Parathyroid adenoma (tissue), 2 donors: ENCODE measurements at regions not wholly inside any gene's neighbourhood (a gene's known extent, or its start where the extent isn't known, plus 50 kb on each side); places are given as distances from the start of the nearest gene placed in this dataset.

Source experiments
- H2AFZ ChIP-seq: fragments of 300-600 bp; sonication (generic); one replicate; pipeline ENCODE4 v1.7.0; 2017; ENCODE audit warnings: antibody characterized with exemption, mild to moderate bottlenecking
- H3K27ac ChIP-seq: fragments of 300-600 bp; sonication (generic); one replicate; pipeline ENCODE4 v1.7.0; 2017
- H3K27me3 ChIP-seq: fragments of 300-600 bp; sonication (generic); one replicate; pipeline ENCODE4 v1.7.0; 2017; ENCODE audit warnings: low read length; ENCODE audit not compliant: control insufficient read depth, insufficient read depth
- H3K36me3 ChIP-seq: fragments of 300-600 bp; sonication (generic); one replicate; pipeline ENCODE4 v1.7.0; 2017; ENCODE audit warnings: low read length; ENCODE audit not compliant: control insufficient read depth, insufficient read depth
- H3K4me1 ChIP-seq: fragments of 300-600 bp; sonication (generic); one replicate; pipeline ENCODE4 v1.7.0; 2017; ENCODE audit warnings: control low read depth
- H3K4me2 ChIP-seq: fragments of 300-600 bp; sonication (generic); one replicate; pipeline ENCODE4 v1.7.0; 2017; ENCODE audit warnings: low read length
- H3K4me3 ChIP-seq: fragments of 300-600 bp; sonication (generic); one replicate; pipeline ENCODE4 v1.7.0; 2017; ENCODE audit warnings: low read depth, low read length
- H3K79me2 ChIP-seq: fragments of 300-600 bp; sonication (generic); one replicate; pipeline ENCODE4 v1.7.0; 2017; ENCODE audit warnings: control low read depth
- H3K9ac ChIP-seq: fragments of 300-600 bp; sonication (generic); one replicate; pipeline ENCODE4 v1.7.0; 2017; ENCODE audit warnings: mild to moderate bottlenecking
- H3K9me3 ChIP-seq: fragments of 300-600 bp; sonication (generic); one replicate; pipeline ENCODE4 v1.7.0; 2017; ENCODE audit warnings: low read length; ENCODE audit not compliant: control insufficient read depth
- CTCF ChIP-seq: fragments of 300-600 bp; sonication (generic); IDR thresholded peaks from one replicate; pipeline ENCODE4 v1.7.0; 2017; ENCODE audit warnings: antibody characterized with exemption, mild to moderate bottlenecking
- donor health status: primary hyperparathyroidism.

GRCh38 chr7:81244224-81244623, 325.4 kb upstream of the SEMA3C start:
- H3K36me3 ChIP-seq: no peaks in the 10 kb centered on the region
- no peak overlapping the region for H3K4me3 ChIP-seq
- no peak overlapping the region for H3K4me2 ChIP-seq
- H3K9ac ChIP-seq: no peak overlapping the region
- TF ChIP-seq CTCF: no peak
- H3K9me3 ChIP-seq: no peaks in the 10 kb centered on the region
- no peaks in the 10 kb centered on the region for H3K79me2 ChIP-seq
- no peaks in the 10 kb centered on the region for H3K27me3 ChIP-seq
- H2AFZ ChIP-seq: no peak overlapping the region
- no peak overlapping the region for H3K27ac ChIP-seq
- H3K4me1 ChIP-seq: no peaks in the 10 kb centered on the region

- no peak overlapping the region for H2AFZ ChIP-seq
- H3K4me2 ChIP-seq: no peak overlapping the region
- no peak overlapping the region for H3K9ac ChIP-seq
- H3K27me3 ChIP-seq: no peaks in the 10 kb centered on the region
- TF ChIP-seq CTCF: no peak
- no peaks in the 10 kb centered on the region for H3K79me2 ChIP-seq
- H3K27ac ChIP-seq: no peak overlapping the region
- no peaks in the 10 kb centered on the region for H3K36me3 ChIP-seq
- no peaks in the 10 kb centered on the region for H3K9me3 ChIP-seq
- no peak overlapping the region for H3K4me3 ChIP-seq
- no peaks in the 10 kb centered on the region for H3K4me1 ChIP-seq
Observed at GRCh38 chr7:81236560-81236959, 317.7 kb upstream of the SEMA3C start.

GRCh38 chr7:81235997-81236396, 317.1 kb upstream of the SEMA3C start:
- H3K9me3 ChIP-seq: no peaks in the 10 kb centered on the region
- H3K27ac ChIP-seq: no peak overlapping the region
- no peak overlapping the region for H3K4me2 ChIP-seq
- no peaks in the 10 kb centered on the region for H3K4me1 ChIP-seq
- TF ChIP-seq CTCF: no peak
- no peaks in the 10 kb centered on the region for H3K27me3 ChIP-seq
- no peaks in the 10 kb centered on the region for H3K79me2 ChIP-seq
- no peaks in the 10 kb centered on the region for H3K36me3 ChIP-seq
- H3K4me3 ChIP-seq: no peak overlapping the region
- H2AFZ ChIP-seq: no peak overlapping the region
- H3K9ac ChIP-seq: no peak overlapping the region

- Histone ChIP-seq H3K27me3 (no peaks in the 10 kb centered on the region), H3K4me1 (no peaks in the 10 kb centered on the region), H3K4me2 (no peak overlapping the region), H3K36me3 (no peaks in the 10 kb centered on the region), H3K4me3 (no peak overlapping the region), H2AFZ (no peak overlapping the region), H3K9ac (no peak overlapping the region), H3K27ac (no peak overlapping the region), H3K9me3 (no peaks in the 10 kb centered on the region), H3K79me2 (no peaks in the 10 kb centered on the region)
- TF ChIP-seq CTCF: no peak
Observed at GRCh38 chr7:81234896-81235295, 316.0 kb upstream of the SEMA3C start.

GRCh38 chr7:81233208-81233940, 314.5 kb upstream of the SEMA3C start:
- TF ChIP-seq CTCF: no peak
- Histone ChIP-seq H3K9me3 (no peaks in the 10 kb centered on the region), H3K36me3 (no peaks in the 10 kb centered on the region), H3K27me3 (no peaks in the 10 kb centered on the region), H2AFZ (no peak overlapping the region), H3K27ac (no peak overlapping the region), H3K4me1 (no peaks in the 10 kb centered on the region), H3K9ac (no peak overlapping the region), H3K79me2 (no peaks in the 10 kb centered on the region), H3K4me3 (no peak overlapping the region), H3K4me2 (no peak overlapping the region)
